EL (cell line): ENCODE measurements at regions not wholly inside any gene's neighbourhood (a gene's known extent, or its start where the extent isn't known, plus 50 kb on each side); places are given as distances from the start of the nearest gene placed in this dataset.
"Not testable (repeated sequence)": the region's sequence is repeated elsewhere in the genome, so short reads cannot be mapped to it uniquely, and the experiment has no call there.

Experiments used
- DNase-seq: peaks from one replicate; pipeline ENCODE4 v3.0.0-alpha.2; 2016

- peak; percentile 91 for DNase-seq
Measured at GRCh38 chr4:17055788-17056187, 157.3 kb upstream of the LDB2 start.

- DNase-seq, result no peak
Measured at GRCh38 chr4:17045866-17046265, 147.4 kb upstream of the LDB2 start.

DNA sequence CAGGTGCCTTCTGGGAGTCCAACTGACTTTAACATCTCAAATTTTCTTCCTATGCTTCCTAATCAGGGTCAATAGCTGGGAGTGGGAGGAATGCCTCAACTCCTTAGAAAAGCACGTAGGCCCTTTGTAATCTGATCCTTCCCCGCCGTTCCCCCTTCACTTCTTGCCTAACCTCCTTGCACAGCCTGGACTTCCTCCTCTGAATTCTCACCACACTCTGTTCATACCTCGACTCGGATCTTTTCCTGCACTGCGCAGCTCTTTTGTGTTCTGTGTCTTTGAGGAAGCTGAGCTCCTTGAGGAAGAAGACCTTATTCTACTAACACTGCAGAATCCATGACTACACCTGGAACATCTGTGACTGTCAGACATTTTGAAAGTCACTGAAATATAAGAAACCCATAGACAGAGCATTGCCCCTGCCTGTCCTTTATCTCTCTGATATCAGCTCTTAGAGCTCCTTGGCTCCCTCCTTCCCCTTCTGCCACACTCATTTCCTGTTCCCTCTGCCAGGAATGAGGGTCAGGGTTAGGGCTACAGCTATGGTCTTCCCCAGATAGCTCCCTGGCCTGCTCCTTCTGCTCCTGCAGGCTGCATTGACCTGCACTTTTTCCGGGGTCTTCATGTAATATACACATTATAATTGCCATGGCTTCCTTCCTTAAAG lies 140.2 kb upstream of the LDB2 start:
- DNase-seq, result no peak

- DNase-seq, result no peak
Measured at GRCh38 chr4:17033768-17034181, 135.3 kb upstream of the LDB2 start.

DNA sequence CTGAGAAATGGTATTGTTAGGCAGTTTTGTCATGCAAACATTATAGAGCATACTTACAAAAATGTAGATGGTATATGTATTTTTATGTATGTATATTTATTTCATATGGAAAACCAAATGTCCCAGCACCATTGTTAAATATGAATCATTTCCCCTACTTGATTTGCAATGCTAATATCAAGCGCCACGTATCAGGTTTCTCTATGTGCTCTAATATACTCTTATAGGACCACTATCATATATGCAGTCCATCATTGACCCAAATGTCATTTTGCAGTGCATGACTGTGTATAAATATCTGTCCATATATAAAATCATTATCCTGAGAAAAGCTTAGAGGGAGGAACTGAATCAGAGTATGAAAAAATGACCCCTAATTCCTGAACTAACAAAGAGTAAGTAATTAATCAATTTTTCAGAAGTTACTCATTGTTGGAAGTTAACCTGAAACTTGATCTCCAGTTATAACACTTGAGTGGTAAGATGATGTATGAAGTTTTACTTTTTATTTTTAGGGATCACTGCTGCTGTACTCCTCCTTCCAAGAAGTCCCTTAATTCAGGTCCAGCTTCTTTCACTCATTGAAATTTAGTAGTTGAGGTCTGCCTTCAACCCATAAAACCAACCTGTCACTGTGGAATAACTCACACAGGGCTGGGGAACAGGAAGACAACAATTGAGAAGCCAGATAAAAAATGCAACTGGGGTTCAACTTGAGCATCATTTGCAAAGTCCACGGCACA lies 134.8 kb upstream of the LDB2 start:
- DNase-seq, result no peak

GRCh38 chr4:17030543-17030942 lies 132.1 kb upstream of the LDB2 start:
- DNase-seq, result peak; percentile 76

GRCh38 chr4:17029964-17030363 lies 131.5 kb upstream of the LDB2 start:
- DNase-seq, result no peak

DNA sequence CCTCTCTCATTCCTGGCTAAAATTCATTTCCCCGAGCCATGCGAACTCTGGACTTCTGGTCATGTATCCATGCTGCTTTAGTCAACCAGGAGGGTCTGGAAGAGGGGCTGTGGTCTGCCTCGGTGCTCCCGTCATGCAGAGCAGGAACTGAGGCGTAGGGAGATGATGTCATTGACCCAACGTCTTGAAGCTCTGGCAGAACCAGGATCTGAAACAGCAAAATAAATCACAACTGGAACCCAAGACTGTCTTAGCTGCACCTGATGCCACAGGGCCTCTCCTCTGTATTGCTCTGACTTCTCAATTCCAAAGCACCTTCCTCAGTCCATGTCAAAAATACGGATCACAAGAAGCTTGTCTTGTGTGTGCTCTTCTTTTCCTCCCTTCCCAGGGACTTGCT lies 131.0 kb upstream of the LDB2 start:
- DNase-seq, result no peak

DNA sequence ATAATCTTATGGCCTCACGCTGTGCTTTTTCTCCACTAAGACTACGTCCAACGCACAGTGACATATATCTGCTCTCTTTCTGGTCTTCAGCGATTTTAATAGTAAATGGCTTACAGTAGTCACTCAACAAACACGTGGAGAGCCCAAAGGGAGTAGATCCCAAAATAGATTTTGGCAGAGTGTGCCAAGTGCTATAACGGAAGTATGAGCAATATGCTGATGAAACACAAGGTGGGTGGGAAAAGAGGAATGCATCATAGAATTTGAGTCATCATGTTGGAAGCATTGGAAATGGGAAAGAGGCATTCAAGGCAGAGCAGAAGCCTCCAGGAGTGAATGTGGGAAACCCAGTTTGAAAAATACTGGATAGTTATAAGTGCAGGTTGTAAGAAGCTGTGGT lies 129.1 kb upstream of the LDB2 start:
- DNase-seq, result peak; percentile 96

- peak; percentile 52 for DNase-seq
Measured at GRCh38 chr4:17024425-17024824, 126.0 kb upstream of the LDB2 start.

DNA sequence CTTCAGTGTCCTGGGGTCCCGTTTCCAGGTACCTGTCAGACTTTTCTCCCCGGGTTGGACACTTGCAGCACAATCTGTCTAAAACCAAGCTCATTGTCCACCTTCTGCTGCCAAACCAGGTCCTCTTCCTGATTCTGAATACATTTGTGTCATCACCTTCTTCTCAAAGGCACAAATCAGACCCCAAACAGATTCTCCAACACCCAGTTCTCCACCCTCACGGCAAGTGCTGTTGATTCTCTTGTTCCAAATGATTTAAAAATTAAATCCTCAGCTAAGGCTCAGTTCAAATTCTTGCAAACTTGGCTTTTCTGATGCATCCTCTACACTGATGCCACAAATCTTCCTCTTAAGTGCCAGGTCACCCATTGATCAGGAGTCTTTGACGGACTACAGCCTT lies 122.5 kb upstream of the LDB2 start:
- no peak for DNase-seq

- DNase-seq, result no peak
Measured at GRCh38 chr4:17020451-17020850, 122.0 kb upstream of the LDB2 start.

GRCh38 chr4:17018621-17019020 lies 120.2 kb upstream of the LDB2 start:
- DNase-seq, result not testable (repeated sequence)

GRCh38 chr4:17018013-17018412 lies 119.6 kb upstream of the LDB2 start:
- DNase-seq, result no peak

DNA sequence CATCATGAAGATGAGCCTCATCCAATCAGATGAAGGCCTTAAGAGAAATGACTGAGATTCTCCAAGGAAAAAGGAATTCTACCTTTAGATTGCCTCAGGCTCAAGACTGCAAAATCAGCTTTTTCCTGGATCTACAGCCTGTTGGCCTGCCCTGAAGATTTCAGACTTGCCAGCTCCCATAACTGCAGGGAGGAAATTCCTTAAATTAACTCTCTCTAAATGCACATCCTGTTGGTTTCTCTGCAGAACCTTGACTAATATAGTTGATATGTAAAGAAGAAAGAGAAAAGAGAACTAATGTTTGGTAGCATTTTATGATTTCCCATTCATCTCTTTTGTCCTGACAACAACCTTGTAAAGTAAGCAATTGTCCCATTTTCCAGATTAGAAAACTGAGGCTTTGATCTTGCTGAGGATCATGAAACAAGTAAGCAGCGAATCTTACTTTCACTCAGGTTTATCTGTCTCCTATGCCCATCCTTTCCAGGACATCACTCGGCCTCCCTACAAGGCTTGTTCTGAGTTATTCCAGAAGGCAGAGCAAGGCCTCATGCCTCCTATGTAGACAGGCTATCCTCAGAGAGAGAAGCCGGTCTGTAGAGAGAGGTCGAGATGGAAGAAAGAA lies 115.0 kb upstream of the LDB2 start:
- peak; percentile 57 for DNase-seq

DNA sequence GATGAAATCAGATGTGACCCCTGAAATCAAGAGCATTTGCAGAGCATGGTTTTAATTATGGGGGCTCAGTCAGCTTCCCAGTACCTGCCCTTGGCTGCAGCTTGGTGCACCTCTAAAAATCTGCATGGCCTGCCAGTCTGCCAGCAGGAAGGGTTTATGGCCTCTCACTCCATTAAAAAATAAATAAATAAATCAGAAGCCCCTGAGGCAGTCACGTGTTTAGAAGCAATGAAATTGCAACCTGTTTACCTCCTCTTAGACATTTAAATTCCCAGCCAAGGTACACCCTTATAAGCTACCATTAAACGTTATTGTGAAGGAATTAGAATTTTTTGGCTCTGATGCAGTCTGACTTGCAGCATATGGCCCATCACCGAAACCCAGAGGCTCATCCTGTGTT lies 114.0 kb upstream of the LDB2 start:
- DNase-seq, result no peak

- no peak for DNase-seq
Measured at GRCh38 chr4:17010426-17011087, 112.1 kb upstream of the LDB2 start.

DNA sequence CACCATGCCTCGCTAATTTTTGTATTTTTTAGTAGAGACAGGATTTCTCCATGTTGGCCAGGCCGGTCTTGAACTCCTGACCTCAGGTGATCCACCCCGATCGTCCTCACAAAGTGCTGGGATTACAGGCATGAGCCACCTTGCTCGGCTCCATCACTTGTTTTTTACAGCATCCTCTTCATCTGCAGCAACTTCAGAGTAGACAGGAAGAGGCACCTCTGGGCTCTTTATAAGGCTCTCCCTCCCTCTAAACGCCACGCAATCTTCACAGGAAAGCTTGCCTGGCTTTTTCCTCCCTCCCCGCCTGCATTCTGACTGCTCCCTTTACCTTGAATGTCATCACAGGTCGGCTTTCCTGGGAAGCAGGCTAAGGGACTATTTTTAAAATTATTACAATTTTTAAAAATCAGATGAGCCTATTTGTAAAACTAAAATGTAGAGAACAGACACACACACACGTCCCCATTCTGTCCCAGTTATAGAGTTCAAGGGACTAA lies 111.5 kb upstream of the LDB2 start:
- DNase-seq, result no peak

DNA sequence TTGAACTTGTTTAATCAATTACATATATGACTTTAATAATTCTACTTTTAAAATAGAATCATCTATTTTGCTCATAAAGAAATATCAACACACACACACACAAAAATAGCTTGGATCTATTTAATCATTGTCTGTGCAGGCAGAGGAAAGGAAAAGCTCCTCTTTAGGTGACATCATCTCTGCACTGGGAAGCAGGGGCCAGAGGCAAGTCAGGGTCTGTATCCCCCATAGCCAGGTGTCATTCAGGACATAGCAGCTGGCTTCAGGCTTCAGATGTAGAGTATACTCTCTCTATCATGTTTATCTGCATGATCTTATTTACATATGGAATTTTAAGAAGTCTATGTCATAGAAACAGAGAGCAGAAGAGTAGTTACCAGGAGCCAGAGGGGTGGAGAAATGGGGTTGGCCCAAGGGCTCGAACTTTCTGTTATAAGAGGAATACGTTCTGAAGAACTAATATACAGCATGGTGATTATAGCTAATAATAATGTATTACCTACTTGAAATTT lies 110.4 kb upstream of the LDB2 start:
- no peak for DNase-seq

GRCh38 chr4:17003606-17004392 lies 105.4 kb upstream of the LDB2 start:
- not testable (repeated sequence) for DNase-seq

DNA sequence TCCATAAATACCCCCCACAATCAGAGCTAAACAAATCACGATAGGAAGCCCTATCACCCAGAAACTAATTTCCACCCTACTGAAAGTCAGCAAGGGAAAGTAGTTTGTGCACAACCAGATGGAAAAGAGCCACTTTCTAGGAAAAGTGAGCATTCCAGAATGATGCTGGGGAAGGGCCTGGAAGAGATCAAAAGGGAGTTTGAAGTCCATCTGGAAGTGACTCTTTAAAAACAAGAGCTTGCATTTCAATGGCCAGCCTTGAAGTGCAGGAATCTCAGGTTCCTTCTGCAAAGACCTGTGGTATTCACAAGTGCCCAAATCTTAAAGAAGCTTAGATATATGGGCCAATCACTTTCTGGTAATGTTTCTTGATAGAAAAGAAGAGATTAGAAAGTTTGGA lies 97.0 kb upstream of the LDB2 start:
- DNase-seq, result no peak
